ENCODE measurements at regions not wholly inside any gene's neighbourhood (a gene's known extent, or its start where the extent isn't known, plus 50 kb on each side); places are given as distances from the start of the nearest gene placed in this dataset.

- H2AFZ ChIP-seq (ENCODE audit: low read depth, low read length) = no peak overlapping the region
- H4K20me1 ChIP-seq (ENCODE audit: insufficient read depth, low read length) = no peaks in the 10 kb centered on the region
- no peak overlapping the region for H3K4me2 ChIP-seq (ENCODE audit: insufficient read depth, low read length)
- H3K27me3 ChIP-seq (ENCODE audit: insufficient read depth, low read length, poor library complexity) = no peaks in the 10 kb centered on the region
- TF ChIP-seq CTCF (IDR thresholded peaks at IDR 0.05; ENCODE audit: borderline replicate concordance, extremely low read depth, low read length, poor library complexity, severe bottlenecking) = no peak
- TF ChIP-seq EZH2 (IDR thresholded peaks at IDR 0.05; ENCODE audit: borderline replicate concordance, low read depth, low read length, severe bottlenecking) = no peak
- no peaks in the 10 kb centered on the region for H3K9me3 ChIP-seq (ENCODE audit: insufficient read depth, low read length, severe bottlenecking)
- H3K36me3 ChIP-seq (ENCODE audit: insufficient read depth, low read length) = no peaks in the 10 kb centered on the region
- no peak overlapping the region for H3K27ac ChIP-seq (ENCODE audit: low read length)
- H3K79me2 ChIP-seq (ENCODE audit: insufficient read depth, low read length) = no peaks in the 10 kb centered on the region
- ATAC-seq (ENCODE audit: insufficient read depth, low read depth) (no peak), DNase-seq (no peak)
- no peak overlapping the region for H3K9ac ChIP-seq (ENCODE audit: low read depth, low read length)
- H3K4me1 ChIP-seq (ENCODE audit: insufficient read depth, low read length) = no peaks in the 10 kb centered on the region
- no peak overlapping the region for H3K4me3 ChIP-seq (ENCODE audit: low read depth in 1 of 2, low read length in 2 of 2)
These were observed 413.9 kb upstream of the NR2F2 start for GRCh38 chr15:95916568-95916967.

- Histone ChIP-seq H3K4me2 (ENCODE audit: insufficient read depth, low read length) (no peak overlapping the region), H4K20me1 (ENCODE audit: insufficient read depth, low read length) (no peaks in the 10 kb centered on the region), H2AFZ (ENCODE audit: low read depth, low read length) (no peak overlapping the region), H3K9ac (ENCODE audit: low read depth, low read length) (no peak overlapping the region), H3K27ac (ENCODE audit: low read length) (no peak overlapping the region), H3K79me2 (ENCODE audit: insufficient read depth, low read length) (no peaks in the 10 kb centered on the region), H3K36me3 (ENCODE audit: insufficient read depth, low read length) (no peaks in the 10 kb centered on the region), H3K4me3 (ENCODE audit: low read depth in 1 of 2, low read length in 2 of 2) (no peak overlapping the region), H3K9me3 (ENCODE audit: insufficient read depth, low read length, severe bottlenecking) (no peaks in the 10 kb centered on the region), H3K27me3 (ENCODE audit: insufficient read depth, low read length, poor library complexity) (no peaks in the 10 kb centered on the region), H3K4me1 (ENCODE audit: insufficient read depth, low read length) (no peaks in the 10 kb centered on the region)
- ATAC-seq (ENCODE audit: insufficient read depth, low read depth) (no peak), DNase-seq (no peak)
- TF ChIP-seq CTCF (IDR thresholded peaks at IDR 0.05; ENCODE audit: borderline replicate concordance, extremely low read depth, low read length, poor library complexity, severe bottlenecking) (no peak), EZH2 (IDR thresholded peaks at IDR 0.05; ENCODE audit: borderline replicate concordance, low read depth, low read length, severe bottlenecking) (no peak)
These were observed 412.0 kb upstream of the NR2F2 start for GRCh38 chr15:95918525-95918924.

GRCh38 chr15:95919460-95919859 is 411.0 kb upstream of the NR2F2 start:
- no peak overlapping the region for H2AFZ ChIP-seq (ENCODE audit: low read depth, low read length)

More at GRCh38 chr15:95919460-95919859, 411.0 kb upstream of the NR2F2 start:
- H3K4me2 ChIP-seq (ENCODE audit: insufficient read depth, low read length) = no peak overlapping the region
- ATAC-seq (ENCODE audit: insufficient read depth, low read depth) = no peak
- H3K9ac ChIP-seq (ENCODE audit: low read depth, low read length) = no peak overlapping the region
- H3K79me2 ChIP-seq (ENCODE audit: insufficient read depth, low read length) = no peaks in the 10 kb centered on the region
- TF ChIP-seq CTCF (IDR thresholded peaks at IDR 0.05; ENCODE audit: borderline replicate concordance, extremely low read depth, low read length, poor library complexity, severe bottlenecking) = no peak
- TF ChIP-seq EZH2 (IDR thresholded peaks at IDR 0.05; ENCODE audit: borderline replicate concordance, low read depth, low read length, severe bottlenecking) = no peak
- DNase-seq = no peak
- no peak overlapping the region for H3K4me3 ChIP-seq (ENCODE audit: low read depth in 1 of 2, low read length in 2 of 2)
- H3K36me3 ChIP-seq (ENCODE audit: insufficient read depth, low read length) = no peaks in the 10 kb centered on the region
- no peaks in the 10 kb centered on the region for H4K20me1 ChIP-seq (ENCODE audit: insufficient read depth, low read length)
- no peak overlapping the region for H3K27ac ChIP-seq (ENCODE audit: low read length)
- H3K4me1 ChIP-seq (ENCODE audit: insufficient read depth, low read length) = 0 out of 2 replicates have a peak, but pooled peaks cover 3% of the 10 kb centered on the region
- H3K9me3 ChIP-seq (ENCODE audit: insufficient read depth, low read length, severe bottlenecking) = no peaks in the 10 kb centered on the region
- H3K27me3 ChIP-seq (ENCODE audit: insufficient read depth, low read length, poor library complexity) = no peaks in the 10 kb centered on the region
